ENCODE measurements at regions not wholly inside any gene's neighbourhood (a gene's known extent, or its start where the extent isn't known, plus 50 kb on each side); places are given as distances from the start of the nearest gene placed in this dataset.

- no peak for DNase-seq (ENCODE audit: extremely low read depth in 1 of 4, low spot score in 3 of 4)
- H3K4me3 ChIP-seq = no peak overlapping the region
- intact Hi-C loops (cut with micrococcal nuclease) = no loop called here
- BruUV-seq (replicated peaks) = no TSS peak
- no peaks in the 10 kb centered on the region for H3K36me3 ChIP-seq (ENCODE audit: control insufficient read depth, insufficient read depth, low read length)
- no peaks in the 10 kb centered on the region for H3K27me3 ChIP-seq (ENCODE audit: control insufficient read depth in 2 of 2, insufficient read depth in 2 of 2, low read length in 2 of 2)
- ChIA-PET CTCF (ENCODE audit: low intra/inter-chr PET ratio) (no interaction called here), POLR2A (no interaction called here)
- WGBS (ENCODE audit: insufficient coverage, low coverage, missing lambda C conversion rate) = 0% methylated on average over 1 of the region's 1 CpG
- no peaks in the 10 kb centered on the region; a peak in 1 of 5 replicates for H3K4me1 ChIP-seq (replicated peaks in 1 of 2; ENCODE audit: control insufficient read depth in 2 of 2, insufficient read depth in 2 of 2, low read length in 2 of 2)
- no peak overlapping the region for H3K4me2 ChIP-seq (ENCODE audit: insufficient read depth, low read length)
- H3K9ac ChIP-seq (ENCODE audit: insufficient read depth in 1 of 2, low read depth in 2 of 2, low read length in 2 of 2) = no peak overlapping the region
- H3K9me3 ChIP-seq (replicated peaks; ENCODE audit: control insufficient read depth, insufficient read depth, low read depth, low read length) = no peaks in the 10 kb centered on the region
- H4K20me1 ChIP-seq (replicated peaks; ENCODE audit: control insufficient read depth, insufficient read depth, low read length) = no peaks in the 10 kb centered on the region
- no peak for ATAC-seq
- H3K27ac ChIP-seq (ENCODE audit: extremely low read depth, low read depth, low read length) = no peak overlapping the region
- in situ Hi-C loops (cut with MboI) = no loop called here
- H3K9me1 ChIP-seq (ENCODE audit: control insufficient read depth, insufficient read depth, low read length) = no peaks in the 10 kb centered on the region
- H3K79me2 ChIP-seq (ENCODE audit: control insufficient read depth, insufficient read depth, low read length) = no peaks in the 10 kb centered on the region
- TF ChIP-seq ZNF740 (CRISPR knock-in tag; IDR thresholded peaks at IDR 0.05) = no peak
- no peak for TF ChIP-seq ZNF740 (tag; IDR thresholded peaks at IDR 0.05)
- TF ChIP-seq ZNF583 (CRISPR knock-in tag; IDR thresholded peaks at IDR 0.05) = no peak
- TF ChIP-seq RBM15 (IDR thresholded peaks at IDR 0.05; ENCODE audit: insufficient read depth, low read length) = no peak
- no peak for TF ChIP-seq HINFP (tag; conservative IDR thresholded peaks at IDR 0.05; ENCODE audit: low read depth)
- TF ChIP-seq HOMEZ (CRISPR knock-in tag; IDR thresholded peaks at IDR 0.05) = no peak
- TF ChIP-seq DIDO1 (tag; IDR thresholded peaks at IDR 0.05; ENCODE audit: low read depth) = no peak
- no peak for TF ChIP-seq TOE1 (IDR thresholded peaks at IDR 0.05; ENCODE audit: borderline replicate concordance)
- no peak for TF ChIP-seq TOE1 (CRISPR knock-in tag; IDR thresholded peaks at IDR 0.05; ENCODE audit: borderline replicate concordance, low read depth)
- TF ChIP-seq ARID1B (IDR thresholded peaks at IDR 0.05) = no peak
- TF ChIP-seq CBX3 (IDR thresholded peaks at IDR 0.05; ENCODE audit: borderline replicate concordance in 1 of 2, low read length in 2 of 2) = no peak
- H2AFZ ChIP-seq (ENCODE audit: low read depth, low read length) = no peak overlapping the region
- FAIRE-seq = no peak
Observed at GRCh38 chr3:190175490-190175889, 54.8 kb upstream of the P3H2 start.

Data from K562 (cell line).